GM12874 (cell line): ENCODE measurements at regions not wholly inside any gene's neighbourhood (a gene's known extent, or its start where the extent isn't known, plus 50 kb on each side); places are given as distances from the start of the nearest gene placed in this dataset.

Experiments
- TF ChIP-seq, protein P1 (sequence below): IDR thresholded peaks from 2 replicates; pipeline ENCODE4 v1.5.1; 2011; ENCODE audit warnings: low read depth, mild to moderate bottlenecking, control low read depth, low read length, moderate library complexity; ENCODE audit not compliant: insufficient read depth

DNA sequence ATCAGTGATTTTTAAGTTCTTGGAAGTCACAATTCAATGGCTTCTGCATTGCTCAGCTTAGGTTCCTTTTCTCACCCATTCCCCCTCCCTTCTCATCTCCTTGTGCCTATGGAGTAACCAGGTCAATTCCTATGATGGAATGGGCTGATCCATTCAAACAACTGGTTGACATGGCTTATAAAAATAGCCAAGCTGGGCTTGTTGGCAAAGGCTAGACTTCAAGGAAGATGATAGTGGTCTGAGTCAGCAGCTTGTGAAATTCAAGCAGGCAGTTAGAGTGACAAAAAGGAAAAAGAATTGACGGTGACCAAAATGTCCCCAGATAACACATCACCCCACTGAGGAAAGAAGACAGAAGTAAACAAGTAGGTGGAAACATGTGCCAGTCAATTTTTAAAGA lies 119.9 kb upstream of the PCED1B start:
- TF ChIP-seq, protein P1, sequence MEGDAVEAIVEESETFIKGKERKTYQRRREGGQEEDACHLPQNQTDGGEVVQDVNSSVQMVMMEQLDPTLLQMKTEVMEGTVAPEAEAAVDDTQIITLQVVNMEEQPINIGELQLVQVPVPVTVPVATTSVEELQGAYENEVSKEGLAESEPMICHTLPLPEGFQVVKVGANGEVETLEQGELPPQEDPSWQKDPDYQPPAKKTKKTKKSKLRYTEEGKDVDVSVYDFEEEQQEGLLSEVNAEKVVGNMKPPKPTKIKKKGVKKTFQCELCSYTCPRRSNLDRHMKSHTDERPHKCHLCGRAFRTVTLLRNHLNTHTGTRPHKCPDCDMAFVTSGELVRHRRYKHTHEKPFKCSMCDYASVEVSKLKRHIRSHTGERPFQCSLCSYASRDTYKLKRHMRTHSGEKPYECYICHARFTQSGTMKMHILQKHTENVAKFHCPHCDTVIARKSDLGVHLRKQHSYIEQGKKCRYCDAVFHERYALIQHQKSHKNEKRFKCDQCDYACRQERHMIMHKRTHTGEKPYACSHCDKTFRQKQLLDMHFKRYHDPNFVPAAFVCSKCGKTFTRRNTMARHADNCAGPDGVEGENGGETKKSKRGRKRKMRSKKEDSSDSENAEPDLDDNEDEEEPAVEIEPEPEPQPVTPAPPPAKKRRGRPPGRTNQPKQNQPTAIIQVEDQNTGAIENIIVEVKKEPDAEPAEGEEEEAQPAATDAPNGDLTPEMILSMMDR, result no peak

DNA sequence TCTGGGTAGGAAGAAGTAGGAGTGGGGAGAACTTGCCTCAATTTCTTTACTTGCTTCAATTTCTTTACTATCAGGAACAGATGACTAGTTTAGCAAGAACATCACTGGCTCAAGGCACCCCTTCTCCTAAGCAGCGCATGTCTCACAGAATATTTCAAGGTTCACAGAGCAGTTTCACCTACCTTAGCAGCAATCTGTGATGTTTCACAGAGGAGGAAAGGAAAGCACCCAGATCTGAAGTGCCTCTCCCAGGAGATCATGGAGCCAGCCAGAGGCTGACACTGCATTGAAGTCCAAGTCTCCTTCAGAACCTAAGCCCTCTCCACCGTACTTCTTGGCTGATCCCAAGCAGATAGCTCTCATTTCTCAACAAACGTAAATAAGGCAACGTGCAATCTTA lies 118.7 kb upstream of the PCED1B start:
- TF ChIP-seq, protein P1, result no peak

DNA sequence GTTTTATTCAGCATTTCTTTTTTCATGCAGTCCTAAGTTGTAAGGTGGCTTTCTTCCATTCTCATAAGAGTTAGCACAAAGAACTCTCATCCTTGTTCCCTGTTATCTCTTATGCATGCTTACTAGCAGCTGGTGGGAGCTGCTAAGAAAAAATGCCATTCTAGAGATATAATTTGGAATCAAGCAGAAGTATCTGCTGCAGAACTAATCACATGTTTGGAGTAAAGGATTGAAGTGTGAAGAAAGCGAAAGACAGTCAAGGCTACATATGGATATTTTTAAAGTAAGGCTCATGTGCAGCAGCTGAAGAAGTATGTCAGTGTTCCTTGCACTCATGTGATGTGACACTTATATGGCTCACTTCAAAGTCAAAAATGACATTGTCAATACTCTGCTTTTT lies 116.2 kb upstream of the PCED1B start:
- TF ChIP-seq, protein P1, result no peak

DNA sequence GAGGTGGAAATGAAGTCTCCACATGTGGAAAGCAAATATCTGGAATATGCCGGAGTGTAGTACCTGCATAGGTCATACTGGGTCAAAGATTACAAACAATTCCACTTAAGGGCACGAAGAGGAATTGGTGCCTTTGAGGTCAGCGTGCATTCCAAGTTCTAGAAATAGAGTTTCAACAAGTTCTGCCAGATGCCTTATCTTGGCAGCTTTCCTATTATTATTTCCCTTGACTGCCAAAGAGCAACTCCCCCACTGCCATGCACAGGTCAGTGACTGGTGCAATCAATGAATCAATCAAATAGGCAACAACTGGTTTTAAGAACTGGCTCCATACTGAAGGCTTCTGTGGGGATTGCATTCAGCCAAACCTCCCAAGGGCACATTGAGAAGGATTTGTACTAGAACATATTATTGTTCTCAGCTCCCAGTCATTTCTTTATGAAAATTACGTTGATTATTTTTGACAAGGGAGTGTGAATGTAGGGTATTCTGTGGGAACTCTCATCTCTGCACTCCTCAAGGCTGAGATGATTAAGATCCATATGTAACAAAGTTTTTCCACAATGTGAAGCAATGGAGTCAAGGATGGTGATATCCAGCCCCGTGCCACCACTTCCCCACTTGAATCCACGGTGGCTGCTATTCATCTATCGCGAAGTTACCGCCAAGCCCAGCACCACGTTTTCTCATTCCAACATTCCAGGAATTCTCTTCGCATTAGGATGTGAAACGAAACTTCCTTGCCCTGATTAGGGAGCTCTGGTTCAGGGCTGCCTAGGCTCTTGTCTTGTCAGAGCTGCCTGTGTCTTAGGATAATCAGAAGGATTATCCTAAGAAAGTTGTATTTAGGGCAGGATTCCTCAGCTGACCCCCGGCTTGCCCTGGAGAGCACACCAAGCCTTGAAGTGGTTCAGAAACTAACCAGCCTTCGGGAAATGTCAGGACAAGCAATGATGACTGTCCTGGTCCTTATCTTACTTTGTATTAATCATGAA lies 115.1 kb upstream of the PCED1B start:
- TF ChIP-seq, protein P1, result no peak

DNA sequence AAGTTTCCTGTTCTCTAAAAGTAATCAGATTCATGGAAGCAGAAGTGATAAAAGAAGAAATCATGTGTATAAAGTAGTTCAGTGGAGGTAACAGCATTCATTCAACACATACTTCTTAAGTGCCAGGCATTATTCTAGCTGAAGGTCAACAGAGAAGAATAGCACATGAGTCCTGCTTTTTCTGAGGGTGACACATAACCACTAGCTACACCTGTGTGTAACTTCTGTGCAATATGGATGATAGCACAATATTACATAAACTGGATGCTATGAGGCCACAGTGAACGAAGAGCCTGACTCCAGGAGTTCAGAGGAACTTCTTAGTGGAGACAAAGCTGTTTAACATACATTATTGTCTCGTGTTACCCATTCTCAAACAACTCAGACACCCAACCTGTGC lies 114.3 kb upstream of the PCED1B start:
- TF ChIP-seq, protein P1, result no peak

DNA sequence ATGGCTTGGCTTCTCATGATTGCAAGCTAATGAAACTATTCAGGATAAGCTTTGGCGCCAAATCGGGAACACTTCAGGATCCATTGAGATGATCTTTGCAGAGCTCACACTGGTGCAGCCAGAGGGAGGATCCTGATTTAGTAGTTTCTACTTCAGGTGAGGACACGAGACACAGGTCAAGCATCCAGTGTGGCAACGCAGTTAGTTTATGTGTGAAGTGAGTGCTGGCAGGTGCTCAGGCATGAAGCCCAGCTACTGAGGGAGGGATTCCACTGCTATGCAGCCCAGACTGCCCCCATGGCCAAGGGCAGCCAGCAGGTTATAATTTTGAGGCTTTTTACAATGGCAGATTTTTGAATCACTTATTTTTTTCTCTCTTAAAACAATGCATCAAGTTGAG lies 113.5 kb upstream of the PCED1B start:
- TF ChIP-seq, protein P1, result no peak

DNA sequence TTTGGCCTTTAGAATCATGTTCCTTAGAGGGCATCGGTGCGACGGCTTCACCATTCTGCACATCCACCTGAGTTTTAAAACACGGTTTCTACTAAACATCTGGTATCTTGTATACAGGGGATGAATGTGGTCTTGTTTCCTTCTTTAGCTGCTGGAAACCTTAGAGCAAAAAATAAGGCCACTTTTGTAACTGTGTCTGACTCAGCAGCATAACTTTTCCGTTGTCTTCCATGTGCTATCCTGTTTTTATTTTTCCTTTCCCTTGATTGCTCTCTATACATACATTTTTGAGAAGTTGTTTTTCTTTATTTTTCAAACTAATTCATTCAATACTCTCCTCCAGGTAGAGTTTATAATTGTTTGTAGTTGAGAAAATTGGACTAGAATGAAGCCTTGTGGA lies 108.8 kb upstream of the PCED1B start:
- TF ChIP-seq, protein P1, result no peak
